HG03039 (cell line): ENCODE measurements at regions not wholly inside any gene's neighbourhood (a gene's known extent, or its start where the extent isn't known, plus 50 kb on each side); places are given as distances from the start of the nearest gene placed in this dataset.

Experiments used
- ATAC-seq: cut with Tn5 transposase; IDR thresholded peaks from one replicate; pipeline ENCODE4 v1.9.1; 2021; ENCODE audit warnings: mild to moderate bottlenecking, moderate library complexity; ENCODE audit not compliant: unreplicated experiment

- ATAC-seq, result no peak
Measured at GRCh38 chr1:188237573-188238348, 1409.0 kb downstream of the PLA2G4A start.

DNA sequence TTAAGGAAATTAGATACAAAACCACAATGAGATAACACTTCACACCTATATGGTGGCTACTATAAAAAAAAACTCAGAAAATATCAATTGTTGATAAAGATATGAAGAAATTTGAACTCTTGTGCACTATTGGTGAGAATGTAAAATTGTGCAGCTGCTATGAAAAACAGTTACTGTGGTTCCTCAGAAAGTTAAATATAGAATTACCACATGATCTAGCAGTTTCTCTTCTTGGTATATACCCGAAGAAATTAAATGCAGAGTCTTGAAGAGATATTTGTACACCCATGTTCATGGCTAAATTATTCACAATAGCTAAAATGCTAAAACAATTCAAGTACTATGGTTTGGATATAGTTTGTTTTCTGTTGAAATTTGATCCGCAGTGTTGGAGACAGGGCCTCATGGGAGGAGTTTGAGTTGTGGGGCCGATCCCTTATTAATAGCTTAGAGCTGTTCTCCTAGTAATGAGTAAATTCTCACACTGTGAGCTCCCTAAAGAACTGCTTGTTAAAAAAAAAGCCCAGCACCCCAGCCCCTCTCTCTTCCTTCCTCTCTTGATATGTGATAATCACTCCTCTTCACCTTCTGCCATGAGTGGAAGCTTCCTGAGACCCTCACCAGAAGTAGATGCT lies 1412.1 kb downstream of the PLA2G4A start:
- ATAC-seq, result no peak

DNA sequence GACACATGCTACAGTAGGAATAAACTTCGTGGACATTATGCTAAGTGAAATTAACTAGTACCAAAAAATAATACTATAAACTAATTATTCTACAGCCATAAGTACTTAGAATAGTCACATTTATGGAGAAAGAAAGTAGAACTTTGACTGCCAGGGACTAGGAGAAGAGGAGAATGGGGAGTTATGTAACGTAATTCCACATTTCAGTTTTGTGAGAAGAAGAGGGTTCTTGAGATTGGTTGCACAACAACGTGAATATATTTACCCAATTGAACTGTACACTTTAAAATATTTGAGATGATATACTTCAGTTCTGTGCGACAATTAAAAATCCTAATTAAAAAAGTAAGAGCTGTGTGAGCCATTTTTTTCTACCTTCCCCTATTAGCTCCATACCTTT lies 1412.9 kb downstream of the PLA2G4A start:
- no peak for ATAC-seq

- no peak for ATAC-seq
Measured at GRCh38 chr1:188243456-188243855, 1414.7 kb downstream of the PLA2G4A start.

- no peak for ATAC-seq
Measured at GRCh38 chr1:188244681-188245080, 1415.9 kb downstream of the PLA2G4A start.

DNA sequence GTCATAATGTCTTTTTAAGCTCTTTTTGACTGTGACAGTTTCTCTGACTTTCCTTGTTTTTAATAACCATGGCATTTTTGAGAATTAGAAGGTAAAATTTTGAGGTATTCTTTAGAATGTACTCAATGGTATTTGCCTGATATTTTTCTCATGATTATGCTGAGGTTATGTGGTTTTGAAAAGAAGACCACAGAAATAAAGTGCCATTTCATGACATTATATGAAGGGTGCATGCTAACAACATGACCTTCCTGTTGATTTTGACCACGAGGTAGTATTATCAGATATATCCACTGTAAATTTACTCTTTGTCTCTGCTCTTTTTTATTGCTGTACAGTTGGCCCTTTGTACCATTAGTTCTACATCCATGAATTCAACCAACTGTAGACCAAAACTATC lies 1418.5 kb downstream of the PLA2G4A start:
- no peak for ATAC-seq

GRCh38 chr1:188249811-188250210 lies 1421.1 kb downstream of the PLA2G4A start:
- no peak for ATAC-seq

DNA sequence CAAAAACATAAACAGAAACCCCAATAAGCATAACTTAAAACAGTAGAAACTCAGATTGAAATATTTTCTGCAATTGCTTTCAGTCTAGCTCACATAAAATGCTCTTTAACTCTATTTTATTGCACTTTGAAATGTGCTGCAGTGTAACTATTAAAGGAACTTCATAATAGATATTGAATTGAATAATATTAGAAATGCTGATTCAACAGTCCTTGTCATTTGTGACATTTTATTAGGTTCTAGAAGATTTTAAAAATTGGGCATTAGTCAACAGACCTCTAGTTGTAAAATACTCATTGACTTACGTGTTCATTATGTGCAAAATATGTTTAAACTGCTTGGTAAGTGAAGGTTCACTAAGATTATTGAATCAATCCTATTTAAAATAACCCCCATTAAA lies 1422.3 kb downstream of the PLA2G4A start:
- no peak for ATAC-seq

DNA sequence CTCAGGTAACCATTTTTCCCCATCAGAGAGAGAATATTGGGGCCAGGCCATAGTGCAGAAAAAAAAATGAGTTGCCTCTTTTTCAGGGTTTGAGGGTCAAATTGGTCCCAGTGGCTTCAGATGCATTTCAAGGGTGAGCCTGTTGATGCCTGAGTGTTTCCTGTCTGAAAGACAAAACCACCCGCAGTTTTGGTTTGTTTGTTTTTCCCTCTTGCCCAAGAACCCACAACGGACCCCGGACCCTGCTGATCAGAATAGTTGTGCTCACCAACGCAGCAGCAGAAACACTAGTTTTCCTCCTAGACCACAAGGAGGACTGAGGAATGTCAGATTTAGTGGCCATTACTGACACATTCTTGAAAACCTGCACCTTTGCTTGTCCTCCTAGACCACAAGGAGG lies 1433.1 kb downstream of the PLA2G4A start:
- no peak for ATAC-seq

GRCh38 chr1:188269956-188270355 lies 1441.2 kb downstream of the PLA2G4A start:
- no peak for ATAC-seq

DNA sequence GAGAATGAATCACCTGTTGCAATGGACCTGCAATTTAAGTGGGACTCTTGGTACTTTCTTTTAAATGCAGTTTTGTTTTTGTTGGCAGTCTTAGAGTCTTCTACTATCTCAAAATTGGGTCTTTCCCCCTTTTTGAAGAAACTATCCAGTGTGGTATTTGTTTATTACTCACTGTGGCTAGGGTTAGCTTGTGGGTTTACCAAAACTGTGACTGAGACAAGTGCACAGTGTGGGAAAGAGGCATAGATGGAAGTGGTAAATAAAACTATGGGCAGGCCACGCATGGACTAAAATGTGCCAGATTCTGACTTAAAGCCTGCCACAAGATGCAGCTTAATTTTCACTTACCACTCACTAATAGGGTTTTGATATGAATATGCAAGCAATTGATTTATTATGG lies 1441.7 kb downstream of the PLA2G4A start:
- no peak for ATAC-seq

DNA sequence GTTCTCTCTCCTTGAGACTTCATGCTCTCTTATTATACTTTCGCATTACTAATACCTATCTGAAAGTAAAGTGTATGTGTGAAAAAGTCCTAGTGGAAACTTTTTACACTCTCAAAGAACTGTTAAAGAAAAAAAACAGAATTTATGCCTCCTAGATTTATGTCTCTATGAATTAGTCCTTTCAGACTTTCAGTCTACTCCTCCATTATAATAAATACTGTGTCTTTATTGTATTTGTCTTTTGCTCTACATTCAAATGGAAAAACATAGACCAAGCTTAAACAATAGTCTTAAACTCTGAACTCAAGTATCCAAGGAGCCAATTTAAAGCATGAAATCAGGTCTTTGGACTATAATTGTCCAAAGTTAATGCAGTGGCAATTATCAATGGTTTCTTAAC lies 1449.0 kb downstream of the PLA2G4A start:
- ATAC-seq, result no peak

- no peak for ATAC-seq
Measured at GRCh38 chr1:188281921-188282320, 1453.2 kb downstream of the PLA2G4A start.

GRCh38 chr1:188295157-188295556 lies 1466.4 kb downstream of the PLA2G4A start:
- no peak for ATAC-seq

- ATAC-seq, result no peak
Measured at GRCh38 chr1:188302746-188303145, 1474.0 kb downstream of the PLA2G4A start.

- no peak for ATAC-seq
Measured at GRCh38 chr1:188314557-188315137, 1485.9 kb downstream of the PLA2G4A start.

DNA sequence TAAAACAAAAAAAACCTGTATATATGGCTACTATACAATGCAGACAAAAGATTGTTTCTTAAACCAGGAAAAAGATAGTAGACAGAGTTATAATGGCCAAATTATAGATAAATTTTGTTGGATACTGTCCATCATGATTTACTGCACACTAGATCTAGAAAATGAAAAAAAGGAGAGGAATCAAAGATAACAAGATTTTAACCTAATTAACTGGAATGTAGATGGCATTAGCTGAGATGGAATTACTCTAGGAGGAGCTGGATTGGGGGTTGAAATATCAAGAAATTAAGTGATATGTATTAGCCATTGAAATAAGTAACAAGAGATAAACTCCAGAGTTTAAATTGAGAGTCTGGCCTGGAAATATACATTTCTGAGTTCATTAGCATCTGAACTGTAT lies 1489.1 kb downstream of the PLA2G4A start:
- ATAC-seq, result no peak

- ATAC-seq, result no peak
Measured at GRCh38 chr1:188325211-188325610, 1496.5 kb downstream of the PLA2G4A start.

- no peak for ATAC-seq
Measured at GRCh38 chr1:188343914-188344313, 1515.2 kb downstream of the PLA2G4A start.

DNA sequence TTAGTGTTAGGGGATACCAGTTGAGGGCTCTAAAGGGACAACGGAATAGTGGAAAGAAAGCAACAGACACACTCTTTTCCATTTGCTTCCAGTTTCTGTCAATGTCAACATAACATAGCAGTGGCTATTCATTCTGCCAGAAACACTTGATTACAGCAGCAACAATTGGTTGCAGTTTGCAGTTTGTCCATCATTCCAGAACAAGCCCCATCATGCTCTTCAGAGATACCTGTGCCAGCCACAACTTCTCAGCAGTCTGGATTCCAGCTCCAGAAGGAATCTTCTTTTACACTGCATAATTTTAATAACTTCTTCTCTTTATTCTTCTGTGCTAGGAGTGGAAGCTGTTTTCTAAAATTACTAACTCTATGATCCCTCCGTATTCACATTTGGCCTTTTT lies 1521.4 kb downstream of the PLA2G4A start:
- no peak for ATAC-seq

- ATAC-seq, result no peak
Measured at GRCh38 chr1:188355082-188355481, 1526.3 kb downstream of the PLA2G4A start.

DNA sequence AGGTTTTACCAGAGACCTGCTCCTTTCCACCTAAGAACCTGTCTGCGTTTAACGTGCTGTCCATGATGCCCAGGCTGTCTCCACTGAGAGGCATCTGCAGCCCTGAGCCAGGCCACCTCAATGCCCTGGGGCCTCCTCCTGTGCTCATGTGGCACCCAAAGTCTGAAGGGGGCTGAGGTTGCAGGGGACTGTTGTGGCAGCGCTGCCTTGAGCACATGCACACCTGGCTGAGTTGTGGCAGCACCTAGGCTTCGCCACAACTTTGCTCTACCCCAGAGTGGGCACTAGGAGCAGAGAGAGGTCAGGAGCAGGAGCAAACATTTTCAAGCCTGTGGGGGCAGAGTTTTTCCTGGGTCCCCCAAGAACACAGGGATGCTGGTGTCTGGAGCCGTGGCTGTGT lies 1527.1 kb downstream of the PLA2G4A start:
- ATAC-seq, result no peak
